ENCODE measurements at regions not wholly inside any gene's neighbourhood (a gene's known extent, or its start where the extent isn't known, plus 50 kb on each side); places are given as distances from the start of the nearest gene placed in this dataset.

DNA sequence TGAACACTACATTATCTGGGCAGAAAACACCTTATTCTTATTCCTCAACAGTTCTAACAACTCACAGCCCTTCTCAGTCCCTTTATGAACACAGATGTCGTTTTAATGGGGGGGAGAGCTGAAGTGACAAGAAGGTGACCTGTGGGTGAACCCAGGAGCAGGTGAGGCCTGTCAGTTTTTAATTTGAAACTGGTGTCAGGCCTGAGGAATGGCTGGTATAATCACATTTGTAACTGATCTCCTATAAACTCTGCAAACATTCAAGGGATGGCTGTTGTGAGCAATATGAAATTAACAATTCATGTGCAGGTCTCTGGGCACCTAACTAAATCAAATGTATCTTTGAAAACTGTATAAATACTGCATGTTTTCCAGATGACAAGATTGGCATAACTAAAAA is 362.1 kb upstream of the NR5A2 start:
- ChIA-PET RAD21 (ENCODE audit: unreplicated experiment) (no interaction called here), SMC1A (ENCODE audit: uncharacterized antibody, unreplicated experiment) (no interaction called here), POLR2A (no interaction called here), CTCF (no interaction called here)
- H3K79me2 ChIP-seq (ENCODE audit: control insufficient read depth, insufficient read depth, low read length) = no peaks in the 10 kb centered on the region
- no peaks in the 10 kb centered on the region for H4K20me1 ChIP-seq (ENCODE audit: control insufficient read depth, insufficient read depth)
- no peaks in the 10 kb centered on the region for H3K4me1 ChIP-seq (ENCODE audit: control insufficient read depth, insufficient read depth, low read length)
- TF ChIP-seq, protein P1, sequence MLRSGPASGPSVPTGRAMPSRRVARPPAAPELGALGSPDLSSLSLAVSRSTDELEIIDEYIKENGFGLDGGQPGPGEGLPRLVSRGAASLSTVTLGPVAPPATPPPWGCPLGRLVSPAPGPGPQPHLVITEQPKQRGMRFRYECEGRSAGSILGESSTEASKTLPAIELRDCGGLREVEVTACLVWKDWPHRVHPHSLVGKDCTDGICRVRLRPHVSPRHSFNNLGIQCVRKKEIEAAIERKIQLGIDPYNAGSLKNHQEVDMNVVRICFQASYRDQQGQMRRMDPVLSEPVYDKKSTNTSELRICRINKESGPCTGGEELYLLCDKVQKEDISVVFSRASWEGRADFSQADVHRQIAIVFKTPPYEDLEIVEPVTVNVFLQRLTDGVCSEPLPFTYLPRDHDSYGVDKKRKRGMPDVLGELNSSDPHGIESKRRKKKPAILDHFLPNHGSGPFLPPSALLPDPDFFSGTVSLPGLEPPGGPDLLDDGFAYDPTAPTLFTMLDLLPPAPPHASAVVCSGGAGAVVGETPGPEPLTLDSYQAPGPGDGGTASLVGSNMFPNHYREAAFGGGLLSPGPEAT (IDR thresholded peaks at IDR 0.05; ENCODE audit: low read depth) = no peak
- TF ChIP-seq ZNF24 (IDR thresholded peaks at IDR 0.05) = no peak
- TF ChIP-seq, protein P2, sequence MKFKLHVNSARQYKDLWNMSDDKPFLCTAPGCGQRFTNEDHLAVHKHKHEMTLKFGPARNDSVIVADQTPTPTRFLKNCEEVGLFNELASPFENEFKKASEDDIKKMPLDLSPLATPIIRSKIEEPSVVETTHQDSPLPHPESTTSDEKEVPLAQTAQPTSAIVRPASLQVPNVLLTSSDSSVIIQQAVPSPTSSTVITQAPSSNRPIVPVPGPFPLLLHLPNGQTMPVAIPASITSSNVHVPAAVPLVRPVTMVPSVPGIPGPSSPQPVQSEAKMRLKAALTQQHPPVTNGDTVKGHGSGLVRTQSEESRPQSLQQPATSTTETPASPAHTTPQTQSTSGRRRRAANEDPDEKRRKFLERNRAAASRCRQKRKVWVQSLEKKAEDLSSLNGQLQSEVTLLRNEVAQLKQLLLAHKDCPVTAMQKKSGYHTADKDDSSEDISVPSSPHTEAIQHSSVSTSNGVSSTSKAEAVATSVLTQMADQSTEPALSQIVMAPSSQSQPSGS (IDR thresholded peaks at IDR 0.05; ENCODE audit: low read length) = no peak
- in situ Hi-C loops (cut with MboI) (no loop called here), intact Hi-C loops (cut with micrococcal nuclease; ENCODE audit: unreplicated experiment) (no loop called here)
- no peak overlapping the region for H2AFZ ChIP-seq (ENCODE audit: control insufficient read depth, low read depth, low read length)
- H3K4me3 ChIP-seq = no peak overlapping the region
- no peaks in the 10 kb centered on the region for H3K27me3 ChIP-seq (replicated peaks in 1 of 2; ENCODE audit: control insufficient read depth in 2 of 2, insufficient read depth in 2 of 2, low read length in 1 of 2)
- no peak overlapping the region for H3K4me2 ChIP-seq (ENCODE audit: control insufficient read depth, insufficient read depth)
- ATAC-seq (no peak), FAIRE-seq (no peak), DNase-seq (ENCODE audit: low read depth, low spot score) (no peak)
- no peak overlapping the region for H3K9ac ChIP-seq (ENCODE audit: control insufficient read depth, insufficient read depth, low read length)
- BruUV-seq (replicated peaks) = no TSS peak
- no peak overlapping the region for H3K27ac ChIP-seq (ENCODE audit: control insufficient read depth, insufficient read depth)
- 0% methylated on average over 1 of the region's 1 CpG for WGBS (ENCODE audit: insufficient coverage, insufficient replicate concordance, low lambda C conversion rate, missing lambda C conversion rate)
- no peaks in the 10 kb centered on the region for H3K9me3 ChIP-seq (replicated peaks; ENCODE audit: control insufficient read depth, insufficient read depth, low read length)
- H3K36me3 ChIP-seq (ENCODE audit: control insufficient read depth in 2 of 2, insufficient read depth in 2 of 2, low read length in 1 of 2) = no peaks in the 10 kb centered on the region

DNA sequence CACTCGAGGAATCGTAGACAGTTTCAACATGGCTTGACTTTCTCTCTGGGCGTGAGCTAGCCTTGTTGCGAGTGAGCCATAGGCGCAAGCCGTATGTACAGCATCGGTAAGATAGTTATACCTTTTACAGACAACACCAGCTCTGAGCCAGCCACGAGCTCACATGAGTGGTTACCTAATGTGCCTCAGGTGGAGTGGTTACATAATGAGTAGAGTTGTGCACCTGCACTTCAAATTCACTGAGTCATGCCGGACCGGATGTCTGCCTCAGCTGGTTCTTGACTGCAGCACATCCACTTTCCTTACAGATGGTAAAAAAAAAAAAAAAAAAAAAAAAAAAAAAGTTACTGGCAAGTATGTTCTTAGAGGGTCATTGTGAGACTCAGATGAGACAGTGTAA is 360.4 kb upstream of the NR5A2 start:
- Histone ChIP-seq H3K4me2 (ENCODE audit: control insufficient read depth, insufficient read depth) (no peak overlapping the region), H2AFZ (ENCODE audit: control insufficient read depth, low read depth, low read length) (no peak overlapping the region), H3K36me3 (ENCODE audit: control insufficient read depth in 2 of 2, insufficient read depth in 2 of 2, low read length in 1 of 2) (no peaks in the 10 kb centered on the region), H3K27me3 (replicated peaks in 1 of 2; ENCODE audit: control insufficient read depth in 2 of 2, insufficient read depth in 2 of 2, low read length in 1 of 2) (no peaks in the 10 kb centered on the region), H3K9me3 (replicated peaks; ENCODE audit: control insufficient read depth, insufficient read depth, low read length) (no peaks in the 10 kb centered on the region; the same call in 2 of the 3 replicates), H3K4me1 (ENCODE audit: control insufficient read depth, insufficient read depth, low read length) (no peaks in the 10 kb centered on the region), H3K27ac (ENCODE audit: control insufficient read depth, insufficient read depth) (no peak overlapping the region), H3K9ac (ENCODE audit: control insufficient read depth, insufficient read depth, low read length) (no peak overlapping the region), H4K20me1 (ENCODE audit: control insufficient read depth, insufficient read depth) (no peaks in the 10 kb centered on the region), H3K4me3 (no peak overlapping the region), H3K79me2 (ENCODE audit: control insufficient read depth, insufficient read depth, low read length) (no peaks in the 10 kb centered on the region)
- no peak for FAIRE-seq
- DNase-seq (ENCODE audit: low read depth, low spot score) = no peak
- ChIA-PET CTCF (interaction anchor here (0.6 kb wide), 1 partner anchor 477 kb away, joined by 3 read pairs; no protein-coding TSS in a partner anchor), POLR2A (interaction anchor here (0.7 kb wide), 1 partner anchor 464 kb away, joined by 4 read pairs; no protein-coding TSS in a partner anchor), RAD21 (ENCODE audit: unreplicated experiment) (no interaction called here), SMC1A (ENCODE audit: uncharacterized antibody, unreplicated experiment) (no interaction called here)
- ATAC-seq = no peak
- 60% methylated on average over 10 of the region's 10 CpGs for WGBS (ENCODE audit: insufficient coverage, insufficient replicate concordance, low lambda C conversion rate, missing lambda C conversion rate)
- intact Hi-C loops (cut with micrococcal nuclease; ENCODE audit: unreplicated experiment) = no loop called here
- in situ Hi-C loops (cut with MboI) = no loop called here
- no TSS peak for BruUV-seq (replicated peaks)
- no peak for TF ChIP-seq TCF3 (IDR thresholded peaks at IDR 0.05; ENCODE audit: borderline replicate concordance, insufficient read depth, low read depth, low read length)
- no peak for TF ChIP-seq PAX8 (IDR thresholded peaks at IDR 0.05)
- no peak for TF ChIP-seq MXI1 (IDR thresholded peaks at IDR 0.05; ENCODE audit: low read depth, low read length)
- TF ChIP-seq NFXL1 (IDR thresholded peaks at IDR 0.05; ENCODE audit: borderline replicate concordance) = no peak
- no peak for TF ChIP-seq SUPT20H (IDR thresholded peaks at IDR 0.05; ENCODE audit: borderline replicate concordance, control insufficient read depth, low read depth, low read length)
- TF ChIP-seq GABPA (IDR thresholded peaks at IDR 0.05; ENCODE audit: low read depth) = no peak
- TF ChIP-seq, protein P3, sequence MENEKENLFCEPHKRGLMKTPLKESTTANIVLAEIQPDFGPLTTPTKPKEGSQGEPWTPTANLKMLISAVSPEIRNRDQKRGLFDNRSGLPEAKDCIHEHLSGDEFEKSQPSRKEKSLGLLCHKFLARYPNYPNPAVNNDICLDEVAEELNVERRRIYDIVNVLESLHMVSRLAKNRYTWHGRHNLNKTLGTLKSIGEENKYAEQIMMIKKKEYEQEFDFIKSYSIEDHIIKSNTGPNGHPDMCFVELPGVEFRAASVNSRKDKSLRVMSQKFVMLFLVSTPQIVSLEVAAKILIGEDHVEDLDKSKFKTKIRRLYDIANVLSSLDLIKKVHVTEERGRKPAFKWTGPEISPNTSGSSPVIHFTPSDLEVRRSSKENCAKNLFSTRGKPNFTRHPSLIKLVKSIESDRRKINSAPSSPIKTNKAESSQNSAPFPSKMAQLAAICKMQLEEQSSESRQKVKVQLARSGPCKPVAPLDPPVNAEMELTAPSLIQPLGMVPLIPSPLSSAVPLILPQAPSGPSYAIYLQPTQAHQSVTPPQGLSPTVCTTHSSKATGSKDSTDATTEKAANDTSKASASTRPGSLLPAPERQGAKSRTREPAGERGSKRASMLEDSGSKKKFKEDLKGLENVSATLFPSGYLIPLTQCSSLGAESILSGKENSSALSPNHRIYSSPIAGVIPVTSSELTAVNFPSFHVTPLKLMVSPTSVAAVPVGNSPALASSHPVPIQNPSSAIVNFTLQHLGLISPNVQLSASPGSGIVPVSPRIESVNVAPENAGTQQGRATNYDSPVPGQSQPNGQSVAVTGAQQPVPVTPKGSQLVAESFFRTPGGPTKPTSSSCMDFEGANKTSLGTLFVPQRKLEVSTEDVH (IDR thresholded peaks at IDR 0.05; ENCODE audit: low read depth, partially characterized antibody) = no peak
- TF ChIP-seq KDM1A (IDR thresholded peaks at IDR 0.05; ENCODE audit: borderline replicate concordance) = no peak
- TF ChIP-seq FOXM1 (IDR thresholded peaks at IDR 0.05; ENCODE audit: low read depth, low read length) = no peak
- no peak for TF ChIP-seq TCF7 (IDR thresholded peaks at IDR 0.05; ENCODE audit: borderline replicate concordance)
- TF ChIP-seq SREBF1 (IDR thresholded peaks at IDR 0.05; ENCODE audit: low read length) = no peak
